ENCODE measurements at regions not wholly inside any gene's neighbourhood (a gene's known extent, or its start where the extent isn't known, plus 50 kb on each side); places are given as distances from the start of the nearest gene placed in this dataset.

DNA sequence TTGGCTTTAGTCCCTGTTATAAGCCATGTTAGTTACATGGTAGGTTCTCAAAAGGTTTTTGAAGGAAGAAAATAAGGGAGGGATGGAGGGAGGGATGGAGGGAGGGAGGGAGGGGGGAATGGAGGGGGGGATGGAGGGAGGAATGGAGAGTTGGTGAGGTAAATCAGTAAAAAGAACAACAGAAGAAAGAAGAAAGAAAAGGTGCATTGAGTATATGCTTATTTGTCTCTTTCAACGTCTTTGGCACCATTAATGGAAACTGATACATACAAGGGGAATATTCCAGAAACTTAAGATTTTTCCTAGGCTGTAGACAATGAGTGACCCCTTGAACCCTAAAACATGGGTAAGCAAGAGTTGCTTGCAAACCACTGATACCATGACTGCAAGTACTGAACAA lies 1056.3 kb downstream of the CDH11 start:
- FAIRE-seq (no peak), DNase-seq (ENCODE audit: low read depth, low spot score) (no peak)
- Histone ChIP-seq H3K27me3 (ENCODE audit: control insufficient read depth, extremely low read depth, insufficient read depth, low read length) (no peaks in the 10 kb centered on the region), H3K9ac (ENCODE audit: control insufficient read depth, extremely low read depth, insufficient read depth, low read length) (no peak overlapping the region), H3K4me3 (ENCODE audit: control insufficient read depth in 2 of 3, extremely low read depth in 1 of 3, insufficient read depth in 2 of 3, low read depth in 1 of 3, low read length in 3 of 3) (no peak overlapping the region), H2AFZ (ENCODE audit: control insufficient read depth, low read length) (no peak overlapping the region), H4K20me1 (ENCODE audit: control insufficient read depth, extremely low read depth, insufficient read depth, low read length) (no peaks in the 10 kb centered on the region), H3K4me2 (ENCODE audit: control insufficient read depth, extremely low read depth, insufficient read depth, low read depth, low read length) (no peak overlapping the region), H3K27ac (ENCODE audit: control insufficient read depth, insufficient read depth, low read length) (no peak overlapping the region), H3K4me1 (ENCODE audit: control insufficient read depth, extremely low read depth, insufficient read depth, low read length) (no peaks in the 10 kb centered on the region), H3K9me3 (ENCODE audit: control insufficient read depth, low read depth, low read length) (no peaks in the 10 kb centered on the region), H3K79me2 (ENCODE audit: control insufficient read depth, insufficient read depth, low read length) (no peaks in the 10 kb centered on the region), H3K36me3 (ENCODE audit: control insufficient read depth in 2 of 2, extremely low read depth in 1 of 2, insufficient read depth in 2 of 2, low read length in 2 of 2) (no peaks in the 10 kb centered on the region), H3K9me1 (ENCODE audit: control insufficient read depth, extremely low read depth, insufficient read depth, low read length) (no peaks in the 10 kb centered on the region)
- dilution Hi-C loops (cut with MboI; ENCODE audit: extremely low pct_ligation_motif_present, low sequenced_read_pairs), result no loop called here
- TF ChIP-seq, protein P1, sequence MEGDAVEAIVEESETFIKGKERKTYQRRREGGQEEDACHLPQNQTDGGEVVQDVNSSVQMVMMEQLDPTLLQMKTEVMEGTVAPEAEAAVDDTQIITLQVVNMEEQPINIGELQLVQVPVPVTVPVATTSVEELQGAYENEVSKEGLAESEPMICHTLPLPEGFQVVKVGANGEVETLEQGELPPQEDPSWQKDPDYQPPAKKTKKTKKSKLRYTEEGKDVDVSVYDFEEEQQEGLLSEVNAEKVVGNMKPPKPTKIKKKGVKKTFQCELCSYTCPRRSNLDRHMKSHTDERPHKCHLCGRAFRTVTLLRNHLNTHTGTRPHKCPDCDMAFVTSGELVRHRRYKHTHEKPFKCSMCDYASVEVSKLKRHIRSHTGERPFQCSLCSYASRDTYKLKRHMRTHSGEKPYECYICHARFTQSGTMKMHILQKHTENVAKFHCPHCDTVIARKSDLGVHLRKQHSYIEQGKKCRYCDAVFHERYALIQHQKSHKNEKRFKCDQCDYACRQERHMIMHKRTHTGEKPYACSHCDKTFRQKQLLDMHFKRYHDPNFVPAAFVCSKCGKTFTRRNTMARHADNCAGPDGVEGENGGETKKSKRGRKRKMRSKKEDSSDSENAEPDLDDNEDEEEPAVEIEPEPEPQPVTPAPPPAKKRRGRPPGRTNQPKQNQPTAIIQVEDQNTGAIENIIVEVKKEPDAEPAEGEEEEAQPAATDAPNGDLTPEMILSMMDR (optimal IDR thresholded peaks at IDR 0.05 in 1 of 3, IDR thresholded peaks at IDR 0.05 in 1 of 3, conservative IDR thresholded peaks at IDR 0.05 in 1 of 3; ENCODE audit: extremely low read depth in 1 of 3, insufficient read depth in 2 of 3, low read length in 3 of 3), result no peak
- TF ChIP-seq EZH2 (IDR thresholded peaks at IDR 0.05; ENCODE audit: low read length), result no peak

- FAIRE-seq, result no peak
- H3K4me2 ChIP-seq (ENCODE audit: control insufficient read depth, extremely low read depth, insufficient read depth, low read depth, low read length), result no peak overlapping the region
- H3K9me3 ChIP-seq (ENCODE audit: control insufficient read depth, low read depth, low read length), result no peaks in the 10 kb centered on the region
- TF ChIP-seq, protein P1 (optimal IDR thresholded peaks at IDR 0.05 in 1 of 3, IDR thresholded peaks at IDR 0.05 in 1 of 3, conservative IDR thresholded peaks at IDR 0.05 in 1 of 3; ENCODE audit: extremely low read depth in 1 of 3, insufficient read depth in 2 of 3, low read length in 3 of 3), result no peak
- TF ChIP-seq EZH2 (IDR thresholded peaks at IDR 0.05; ENCODE audit: low read length), result no peak
- no peaks in the 10 kb centered on the region for H3K79me2 ChIP-seq (ENCODE audit: control insufficient read depth, insufficient read depth, low read length)
- no peaks in the 10 kb centered on the region for H4K20me1 ChIP-seq (ENCODE audit: control insufficient read depth, extremely low read depth, insufficient read depth, low read length)
- DNase-seq (ENCODE audit: low read depth, low spot score), result no peak
- no peak overlapping the region for H2AFZ ChIP-seq (ENCODE audit: control insufficient read depth, low read length)
- dilution Hi-C loops (cut with MboI; ENCODE audit: extremely low pct_ligation_motif_present, low sequenced_read_pairs), result no loop called here
- no peaks in the 10 kb centered on the region for H3K9me1 ChIP-seq (ENCODE audit: control insufficient read depth, extremely low read depth, insufficient read depth, low read length)
- H3K27ac ChIP-seq (ENCODE audit: control insufficient read depth, insufficient read depth, low read length), result no peak overlapping the region
- H3K9ac ChIP-seq (ENCODE audit: control insufficient read depth, extremely low read depth, insufficient read depth, low read length), result no peak overlapping the region
- H3K27me3 ChIP-seq (ENCODE audit: control insufficient read depth, extremely low read depth, insufficient read depth, low read length), result no peaks in the 10 kb centered on the region
- H3K36me3 ChIP-seq (ENCODE audit: control insufficient read depth in 2 of 2, extremely low read depth in 1 of 2, insufficient read depth in 2 of 2, low read length in 2 of 2), result no peaks in the 10 kb centered on the region
- no peak overlapping the region for H3K4me3 ChIP-seq (ENCODE audit: control insufficient read depth in 2 of 3, extremely low read depth in 1 of 3, insufficient read depth in 2 of 3, low read depth in 1 of 3, low read length in 3 of 3)
- H3K4me1 ChIP-seq (ENCODE audit: control insufficient read depth, extremely low read depth, insufficient read depth, low read length), result no peaks in the 10 kb centered on the region
Observed at GRCh38 chr16:64061621-64062020, 1060.2 kb downstream of the CDH11 start.

Data from keratinocyte (primary cell).